ACC112 (cell line): ENCODE measurements at regions not wholly inside any gene's neighbourhood (a gene's known extent, or its start where the extent isn't known, plus 50 kb on each side); places are given as distances from the start of the nearest gene placed in this dataset.
"Not testable (repeated sequence)": the region's sequence is repeated elsewhere in the genome, so short reads cannot be mapped to it uniquely, and the experiment has no call there.

Source experiments
- H2AFZ ChIP-seq: fragments of 200-600 bp; sonication (generic); one replicate; pipeline ENCODE4 v1.6.0; 2017; ENCODE audit warnings: antibody characterized with exemption, low read length; ENCODE audit not compliant: unreplicated experiment
- H3K27ac ChIP-seq: fragments of 200-600 bp; sonication (generic); 2 replicates; pipeline ENCODE4 v1.5.1; 2014; ENCODE audit warnings: low read depth, mild to moderate bottlenecking, antibody characterized with exemption, low read length, moderate library complexity
- H3K27me3 ChIP-seq: fragments of 200-600 bp; sonication (generic); 2 replicates; pipeline ENCODE4 v1.6.1; 2014; ENCODE audit warnings: mild to moderate bottlenecking, antibody characterized with exemption, low read length, moderate library complexity, mixed read lengths; ENCODE audit not compliant: insufficient read depth
- H3K36me3 ChIP-seq: fragments of 200-600 bp; sonication (generic); 2 replicates; pipeline ENCODE4 v1.6.1; 2016; ENCODE audit warnings: mild to moderate bottlenecking, antibody characterized with exemption, low read length, moderate library complexity, mixed read lengths; ENCODE audit not compliant: insufficient read depth
- H3K4me1 ChIP-seq: fragments of 200-600 bp; sonication (generic); one replicate; pipeline ENCODE4 v1.6.1; 2016; ENCODE audit warnings: low read length, mixed read lengths; ENCODE audit not compliant: insufficient read depth, unreplicated experiment, control insufficient read depth
- H3K4me3 ChIP-seq: fragments of 200-600 bp; sonication (generic); 2 replicates; pipeline ENCODE4 v1.5.1; 2014; ENCODE audit warnings: mild to moderate bottlenecking, low read depth, low read length
- H3K79me2 ChIP-seq: fragments of 200-600 bp; sonication (generic); one replicate; pipeline ENCODE4 v1.6.0; 2016; ENCODE audit warnings: low read length; ENCODE audit not compliant: control insufficient read depth, unreplicated experiment, insufficient read depth

DNA sequence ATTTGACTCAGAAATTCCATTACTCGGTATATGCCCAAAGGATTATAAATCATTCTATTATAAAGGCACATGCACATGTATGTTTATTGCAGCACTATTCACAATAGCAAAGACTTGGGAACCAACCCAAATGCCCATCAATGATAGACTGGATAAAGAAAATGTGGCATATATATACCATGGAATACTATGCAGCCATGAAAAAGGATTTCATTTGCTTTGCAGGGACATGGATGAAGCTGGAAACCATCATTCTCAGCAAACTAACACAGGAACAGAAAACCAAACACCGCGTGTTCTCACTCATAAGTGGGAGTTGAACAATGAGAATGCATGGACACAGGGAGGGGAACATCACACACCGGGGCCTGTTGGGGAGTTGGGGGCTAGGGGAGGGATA is 1297.1 kb downstream of the TBC1D22A start:
- H3K27me3 ChIP-seq, H3K4me3 ChIP-seq, H3K79me2 ChIP-seq, H3K4me1 ChIP-seq, H3K27ac ChIP-seq, H2AFZ ChIP-seq, H3K36me3 ChIP-seq: not testable (repeated sequence)

DNA sequence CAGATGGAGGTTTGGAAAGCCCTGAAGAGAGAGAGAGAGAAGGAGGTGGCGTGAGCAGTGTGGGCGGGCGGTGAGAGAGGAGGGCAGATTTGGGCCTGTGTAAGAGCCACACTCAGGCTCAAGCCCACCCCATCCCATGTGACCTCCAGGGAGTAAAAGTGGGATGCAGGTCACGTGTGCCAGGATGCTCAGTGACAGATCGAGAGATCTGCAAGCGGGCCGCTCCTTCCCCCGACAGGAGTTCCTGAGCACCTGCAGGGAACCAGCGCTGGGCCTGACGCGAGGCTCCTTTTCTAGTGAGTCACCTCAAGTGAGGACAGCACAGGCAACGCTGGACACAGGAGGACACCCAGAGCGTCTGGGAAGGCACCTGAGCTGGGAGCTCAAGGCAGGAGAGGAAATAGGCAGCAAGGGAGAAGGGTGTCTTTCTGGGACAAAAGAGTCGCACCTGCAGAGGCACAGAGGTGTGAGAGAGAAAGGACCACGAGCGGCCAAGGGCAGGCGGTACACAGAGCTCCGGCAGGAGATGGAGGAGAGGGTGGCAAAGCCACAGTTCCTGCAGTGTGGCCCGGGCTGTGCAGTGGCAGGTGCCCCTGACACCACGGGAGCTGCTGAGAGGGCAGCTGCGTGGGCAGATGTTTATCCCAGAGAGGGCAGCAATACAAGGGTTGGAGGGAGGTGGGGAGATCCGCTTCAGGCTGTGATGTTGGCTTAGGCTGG is 1294.8 kb downstream of the TBC1D22A start:
- H2AFZ ChIP-seq = no peak overlapping the region
- no peak overlapping the region for H3K27ac ChIP-seq
- no peaks in the 10 kb centered on the region for H3K4me1 ChIP-seq
- H3K4me3 ChIP-seq = no peak overlapping the region
- no peaks in the 10 kb centered on the region for H3K79me2 ChIP-seq
- H3K27me3 ChIP-seq = no peaks in the 10 kb centered on the region
- no peaks in the 10 kb centered on the region for H3K36me3 ChIP-seq

DNA sequence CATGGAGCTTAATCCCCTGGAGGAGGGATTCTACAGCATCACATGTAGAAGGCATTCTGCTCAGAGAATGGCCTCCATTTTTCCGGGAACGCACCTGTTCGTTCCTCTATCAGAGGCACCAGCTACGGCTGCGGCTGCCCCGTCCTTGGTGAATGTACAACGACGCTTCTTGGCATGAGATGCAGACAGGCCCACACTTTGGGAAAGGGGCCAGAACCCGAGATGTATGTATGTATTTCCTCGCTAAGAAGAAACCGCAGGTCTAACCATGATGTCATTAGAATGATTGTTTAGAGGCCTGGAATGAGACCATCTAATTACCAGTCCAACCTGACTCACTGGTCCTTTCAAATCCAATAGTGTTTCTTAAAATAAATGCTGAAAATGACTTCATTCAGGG is 1293.4 kb downstream of the TBC1D22A start:
- no peaks in the 10 kb centered on the region for H3K36me3 ChIP-seq
- no peak overlapping the region for H3K27ac ChIP-seq
- no peaks in the 10 kb centered on the region for H3K27me3 ChIP-seq
- no peak overlapping the region for H2AFZ ChIP-seq
- no peaks in the 10 kb centered on the region for H3K4me1 ChIP-seq
- no peak overlapping the region for H3K4me3 ChIP-seq
- H3K79me2 ChIP-seq = no peaks in the 10 kb centered on the region

DNA sequence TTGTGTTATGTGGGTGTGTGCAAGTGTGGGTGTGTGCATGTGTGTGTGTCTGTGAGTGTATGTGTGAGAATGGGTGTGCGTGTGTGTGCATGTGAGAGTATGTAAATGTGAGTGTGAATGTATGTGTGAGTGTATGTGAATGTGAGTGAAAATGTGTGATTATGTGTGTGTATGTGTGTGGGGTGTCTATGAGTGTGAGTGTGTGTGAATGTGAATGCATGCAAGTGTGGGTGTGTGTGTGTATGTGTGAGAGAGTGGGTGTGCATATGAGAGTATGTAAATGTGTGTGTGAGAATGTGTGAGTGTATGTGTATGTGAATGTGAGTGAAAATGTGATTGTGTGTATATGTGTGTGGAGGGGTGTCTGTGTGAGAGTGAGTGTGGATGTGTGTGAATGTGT is 1292.7 kb downstream of the TBC1D22A start:
- H3K27ac ChIP-seq = no peak overlapping the region
- H3K27me3 ChIP-seq = no peaks in the 10 kb centered on the region
- H3K79me2 ChIP-seq = no peaks in the 10 kb centered on the region
- no peak overlapping the region for H3K4me3 ChIP-seq
- H3K4me1 ChIP-seq = no peaks in the 10 kb centered on the region
- no peaks in the 10 kb centered on the region for H3K36me3 ChIP-seq
- no peak overlapping the region for H2AFZ ChIP-seq

DNA sequence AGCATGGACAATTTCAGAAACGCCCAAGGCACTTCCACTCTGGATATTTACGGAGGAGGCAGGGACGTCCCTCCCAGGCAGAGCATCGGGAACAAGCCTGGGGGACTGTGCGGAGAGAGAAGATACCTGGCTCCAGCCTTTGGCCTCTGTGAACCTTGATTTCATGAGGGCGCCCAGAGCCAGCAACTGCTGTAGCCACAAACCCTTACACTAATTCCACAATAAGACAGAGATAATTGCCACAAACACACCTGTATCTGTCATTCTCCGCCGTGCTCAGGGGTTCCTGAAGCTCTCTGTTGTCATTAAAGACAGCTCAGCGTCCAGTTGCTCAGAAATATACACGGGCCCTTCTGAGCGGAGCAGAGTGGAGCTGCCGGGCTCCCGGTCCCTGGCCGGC is 1292.1 kb downstream of the TBC1D22A start:
- H2AFZ ChIP-seq = no peak overlapping the region
- H3K27ac ChIP-seq = no peak overlapping the region
- no peaks in the 10 kb centered on the region for H3K27me3 ChIP-seq
- no peaks in the 10 kb centered on the region for H3K36me3 ChIP-seq
- no peaks in the 10 kb centered on the region for H3K4me1 ChIP-seq
- H3K4me3 ChIP-seq = no peak overlapping the region
- H3K79me2 ChIP-seq = no peaks in the 10 kb centered on the region

DNA sequence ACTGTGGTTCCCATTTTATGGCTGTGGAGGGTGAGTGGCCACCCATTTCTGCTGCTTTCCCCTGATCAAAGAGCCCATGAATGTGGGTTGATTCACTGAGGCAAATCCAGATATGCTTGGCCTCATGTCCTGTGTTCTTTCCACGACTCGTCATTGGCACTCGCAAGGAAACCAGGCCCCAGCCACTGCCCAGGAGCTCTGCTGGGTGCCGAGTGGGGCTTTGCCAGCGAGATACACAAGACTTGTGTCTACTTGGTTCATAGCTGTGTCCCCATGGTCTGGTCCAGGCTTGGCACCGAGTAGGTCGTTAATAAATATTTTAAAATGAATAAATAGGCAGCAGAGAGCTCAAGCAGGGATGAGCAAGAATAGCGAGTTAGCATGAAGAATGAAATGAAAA is 1291.5 kb downstream of the TBC1D22A start:
- no peaks in the 10 kb centered on the region for H3K79me2 ChIP-seq
- no peaks in the 10 kb centered on the region for H3K4me1 ChIP-seq
- no peaks in the 10 kb centered on the region for H3K27me3 ChIP-seq
- no peak overlapping the region for H3K4me3 ChIP-seq
- H2AFZ ChIP-seq = no peak overlapping the region
- H3K36me3 ChIP-seq = no peaks in the 10 kb centered on the region
- no peak overlapping the region for H3K27ac ChIP-seq

DNA sequence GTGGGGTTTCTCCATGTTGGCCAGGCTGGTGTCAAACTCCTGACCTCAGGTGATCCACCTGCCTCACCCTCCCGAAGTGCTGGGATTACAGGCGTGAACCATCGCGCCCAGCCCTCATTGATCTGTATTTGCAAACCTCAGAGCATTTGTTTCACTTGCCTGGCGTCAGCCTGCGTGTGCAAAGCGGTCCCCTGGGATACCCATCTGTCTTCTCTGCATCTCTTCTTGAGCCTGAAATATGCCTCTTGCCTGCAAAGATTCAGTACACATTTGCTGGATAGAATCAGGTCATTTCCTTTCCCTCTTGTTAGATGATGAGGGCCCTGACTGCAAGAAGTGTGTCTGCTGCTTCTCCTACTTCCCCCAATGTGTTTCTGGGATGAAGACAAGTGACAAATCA is 1291.0 kb downstream of the TBC1D22A start:
- no peak overlapping the region for H2AFZ ChIP-seq
- no peak overlapping the region for H3K27ac ChIP-seq
- no peaks in the 10 kb centered on the region for H3K36me3 ChIP-seq
- no peaks in the 10 kb centered on the region for H3K4me1 ChIP-seq
- no peaks in the 10 kb centered on the region for H3K79me2 ChIP-seq
- no peaks in the 10 kb centered on the region for H3K27me3 ChIP-seq
- H3K4me3 ChIP-seq = no peak overlapping the region

DNA sequence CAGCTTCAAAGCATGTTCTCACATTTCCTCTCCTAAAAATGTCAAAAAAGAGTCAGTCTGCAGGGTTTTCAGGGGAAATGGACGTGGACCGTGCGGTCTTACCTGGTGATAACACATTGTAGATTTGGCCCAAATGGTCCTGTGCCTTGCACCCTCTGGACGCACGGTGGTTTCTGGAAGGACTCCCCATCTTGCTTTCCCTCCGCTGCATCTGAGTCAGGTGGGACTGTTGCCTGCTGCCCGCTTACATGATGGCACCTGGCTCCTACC is 1290.1 kb downstream of the TBC1D22A start:
- Histone ChIP-seq H3K36me3 (no peaks in the 10 kb centered on the region), H2AFZ (no peak overlapping the region), H3K79me2 (no peaks in the 10 kb centered on the region), H3K4me3 (no peak overlapping the region), H3K4me1 (no peaks in the 10 kb centered on the region), H3K27me3 (no peaks in the 10 kb centered on the region), H3K27ac (no peak overlapping the region)

DNA sequence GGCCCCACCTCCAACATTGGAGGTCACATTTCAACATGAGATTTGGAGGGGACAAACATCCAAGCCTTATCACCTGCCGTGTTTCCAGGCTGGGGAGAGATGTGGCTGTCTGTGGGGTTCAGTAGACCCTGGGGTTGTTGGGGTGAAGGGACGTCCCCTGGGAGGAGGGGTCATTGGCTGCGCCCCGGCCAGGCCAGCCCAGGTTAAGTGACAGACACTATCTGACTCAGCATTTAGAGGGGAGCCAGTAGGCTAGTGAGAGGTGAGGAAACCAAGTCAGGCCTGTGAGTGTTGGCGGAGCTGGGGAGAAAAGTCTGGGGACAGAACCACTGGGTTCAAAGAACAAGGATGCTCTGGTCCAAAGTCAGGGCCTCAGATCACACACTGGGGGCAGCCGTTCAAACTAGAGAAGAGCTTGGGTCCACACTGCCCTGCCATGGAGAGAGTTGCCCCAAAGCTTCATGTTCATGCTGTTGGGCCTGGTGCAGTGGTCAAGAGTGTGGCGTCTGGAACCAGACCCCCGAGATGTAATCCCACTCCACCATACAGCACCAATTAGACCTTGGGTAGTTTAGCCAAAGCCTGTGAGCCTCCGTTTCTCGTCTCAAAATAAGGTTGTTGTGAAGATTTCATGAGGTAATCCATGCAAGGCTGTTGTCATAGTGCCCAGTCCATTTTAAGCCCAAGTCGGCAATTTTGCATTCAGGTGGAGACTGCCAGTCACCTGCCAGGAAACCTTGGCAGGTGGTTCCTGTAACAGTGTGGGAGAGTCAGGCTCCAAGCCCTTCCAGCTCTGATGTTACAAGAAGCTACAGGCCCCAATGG is 1289.6 kb downstream of the TBC1D22A start:
- no peak overlapping the region for H3K4me3 ChIP-seq
- H3K27ac ChIP-seq = no peak overlapping the region
- no peaks in the 10 kb centered on the region for H3K36me3 ChIP-seq
- H3K79me2 ChIP-seq = no peaks in the 10 kb centered on the region
- H2AFZ ChIP-seq = no peak overlapping the region
- H3K4me1 ChIP-seq = no peaks in the 10 kb centered on the region
- H3K27me3 ChIP-seq = no peaks in the 10 kb centered on the region

DNA sequence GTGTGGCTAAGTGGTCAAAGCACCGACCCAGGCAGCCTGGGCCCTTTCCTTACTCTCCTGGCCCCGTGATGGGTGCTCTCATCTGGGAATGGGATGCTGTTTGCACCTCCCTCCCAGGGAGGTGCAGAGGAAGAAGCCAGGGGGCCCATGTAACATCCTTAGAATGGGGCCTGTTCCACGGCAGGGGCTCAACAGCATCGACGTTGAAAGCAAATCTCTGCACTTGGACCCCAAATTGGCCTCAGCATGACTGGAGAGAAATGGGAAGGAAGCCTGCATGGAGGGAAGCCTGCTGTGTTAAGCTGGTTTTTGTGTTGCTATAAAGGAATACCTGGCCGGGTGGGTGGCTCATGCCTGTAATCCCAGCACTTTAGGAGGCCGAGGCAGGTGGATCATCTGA is 1288.4 kb downstream of the TBC1D22A start:
- Histone ChIP-seq H3K79me2 (no peaks in the 10 kb centered on the region), H3K27me3 (no peaks in the 10 kb centered on the region), H3K27ac (no peak overlapping the region), H3K36me3 (no peaks in the 10 kb centered on the region), H3K4me1 (no peaks in the 10 kb centered on the region), H3K4me3 (no peak overlapping the region), H2AFZ (no peak overlapping the region)

DNA sequence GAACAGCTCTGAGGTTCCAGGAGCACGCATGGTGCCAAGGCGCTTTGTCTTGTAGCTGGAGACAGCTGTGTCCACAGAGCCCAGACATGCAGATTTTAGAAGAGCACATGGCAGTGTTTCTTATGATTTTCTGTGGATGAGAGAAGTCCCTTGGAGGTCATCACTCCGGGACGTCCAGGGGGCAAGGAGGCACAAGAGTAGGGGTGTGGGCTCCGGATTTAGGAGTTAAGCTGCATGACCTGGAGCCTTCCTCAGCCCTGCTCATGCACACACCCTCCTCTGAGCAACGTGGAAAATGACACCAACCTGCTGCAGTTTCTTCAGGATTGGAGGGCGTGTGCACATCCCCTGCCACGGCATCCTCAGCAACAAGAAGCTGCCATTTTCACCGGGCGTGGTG is 1286.7 kb downstream of the TBC1D22A start:
- Histone ChIP-seq H3K36me3 (no peaks in the 10 kb centered on the region), H3K27me3 (no peaks in the 10 kb centered on the region), H3K4me1 (no peaks in the 10 kb centered on the region), H3K4me3 (no peak overlapping the region), H2AFZ (no peak overlapping the region), H3K79me2 (no peaks in the 10 kb centered on the region), H3K27ac (no peak overlapping the region)
